Trophoblast cell (in vitro differentiated cells and primary cell): ENCODE measurements at regions not wholly inside any gene's neighbourhood (a gene's known extent, or its start where the extent isn't known, plus 50 kb on each side); places are given as distances from the start of the nearest gene placed in this dataset.

Experiments
- DNase-seq, 2 donors: peaks; one replicate each; pipeline ENCODE4 v3.0.0-alpha.2; 2016
- H2AFZ ChIP-seq: 2 replicates; pipeline ENCODE4 v1.6.1; 2013; ENCODE audit warnings: low read length, moderate library complexity, mild to moderate bottlenecking; ENCODE audit not compliant: insufficient read depth, poor library complexity
- H2AK5ac ChIP-seq: 2 replicates; pipeline ENCODE4 v1.6.1; 2013; ENCODE audit warnings: mild to moderate bottlenecking, low read length
- H2BK120ac ChIP-seq: 2 replicates; pipeline ENCODE4 v1.6.1; 2013; ENCODE audit warnings: low read length, mild to moderate bottlenecking, moderate library complexity; ENCODE audit not compliant: insufficient read depth, poor library complexity
- H2BK12ac ChIP-seq: 2 replicates; pipeline ENCODE4 v1.6.1; 2013; ENCODE audit warnings: mild to moderate bottlenecking, low read length, moderate library complexity
- H2BK5ac ChIP-seq: 2 replicates; pipeline ENCODE4 v1.6.1; 2013; ENCODE audit warnings: low read length, low read depth, moderate library complexity, mild to moderate bottlenecking; ENCODE audit not compliant: poor library complexity
- H3K14ac ChIP-seq: 2 replicates; pipeline ENCODE4 v1.6.1; 2013; ENCODE audit warnings: mild to moderate bottlenecking, low read length
- H3K18ac ChIP-seq: 2 replicates; pipeline ENCODE4 v1.6.1; 2013; ENCODE audit warnings: mild to moderate bottlenecking, low read length
- H3K23ac ChIP-seq: 2 replicates; pipeline ENCODE4 v1.6.1; 2013; ENCODE audit warnings: low read length
- H3K27ac ChIP-seq: 2 replicates; pipeline ENCODE4 v1.5.1; 2013; ENCODE audit warnings: low read depth, mild to moderate bottlenecking, inconsistent platforms, low read length, moderate library complexity
- H3K27me3 ChIP-seq: 2 replicates; pipeline ENCODE4 v1.6.1; 2013; ENCODE audit warnings: inconsistent platforms, mild to moderate bottlenecking, low read length, moderate library complexity; ENCODE audit not compliant: insufficient read depth
- H3K36me3 ChIP-seq, 2 experiments: 1 replicate in 1 of 2; 2 replicates in 1 of 2; pipeline ENCODE4 v1.6.1; 2013; ENCODE audit warnings: low read length in 2 of 2, mild to moderate bottlenecking in 2 of 2, moderate library complexity in 1 of 2; ENCODE audit not compliant: insufficient read depth in 2 of 2, control insufficient read depth in 1 of 2
- H3K4ac ChIP-seq: 2 replicates; pipeline ENCODE4 v1.6.1; 2013; ENCODE audit warnings: low read depth, mild to moderate bottlenecking, low read length, moderate library complexity
- H3K4me1 ChIP-seq, 2 experiments: 1 replicate in 1 of 2; 2 replicates in 1 of 2; pipeline ENCODE4 v1.6.1; 2013; ENCODE audit warnings: low read length in 2 of 2, mild to moderate bottlenecking in 2 of 2, moderate library complexity in 1 of 2; ENCODE audit not compliant: insufficient read depth in 2 of 2, control insufficient read depth in 1 of 2
- H3K4me2 ChIP-seq: 2 replicates; pipeline ENCODE4 v1.6.1; 2013; ENCODE audit warnings: inconsistent platforms, mild to moderate bottlenecking, low read length, moderate library complexity
- H3K4me3 ChIP-seq: 2 replicates; pipeline ENCODE4 v1.5.1; 2013; ENCODE audit warnings: mild to moderate bottlenecking, low read depth, low read length, inconsistent platforms
- H3K79me1 ChIP-seq: one replicate; pipeline ENCODE4 v1.6.1; 2013; ENCODE audit warnings: low read length
- H3K79me2 ChIP-seq: 2 replicates; pipeline ENCODE4 v1.6.1; 2013; ENCODE audit warnings: low read length, mild to moderate bottlenecking; ENCODE audit not compliant: control insufficient read depth, insufficient read depth, poor library complexity
- H3K9ac ChIP-seq: 2 replicates; pipeline ENCODE4 v1.6.1; 2013; ENCODE audit warnings: mild to moderate bottlenecking, low read length
- H3K9me3 ChIP-seq: 2 replicates; pipeline ENCODE4 v1.6.1; 2013; ENCODE audit warnings: low read depth, mild to moderate bottlenecking, control low read depth, inconsistent platforms, low read length; ENCODE audit not compliant: insufficient read depth
- H4K12ac ChIP-seq: 2 replicates; pipeline ENCODE4 v1.6.1; 2013; ENCODE audit warnings: low read depth, mild to moderate bottlenecking, low read length, moderate library complexity
- H4K8ac ChIP-seq: 2 replicates; pipeline ENCODE4 v1.6.1; 2013; ENCODE audit warnings: low read depth, mild to moderate bottlenecking, low read length, moderate library complexity
- H4K91ac ChIP-seq: one replicate; pipeline ENCODE4 v1.6.1; 2013; ENCODE audit warnings: low read depth, mild to moderate bottlenecking, low read length, moderate library complexity
- WGBS: extraction: QIAGEN DNeasy Blood & Tissue Kit; methylation state at CpG from one replicate; pipeline ENCODE4 v1.1.7; 2013; ENCODE audit warnings: missing lambda C conversion rate; ENCODE audit not compliant: insufficient read length, insufficient coverage; ENCODE audit errors: extremely low coverage; 5-methylcytosine and 5-hydroxymethylcytosine counted together

DNA sequence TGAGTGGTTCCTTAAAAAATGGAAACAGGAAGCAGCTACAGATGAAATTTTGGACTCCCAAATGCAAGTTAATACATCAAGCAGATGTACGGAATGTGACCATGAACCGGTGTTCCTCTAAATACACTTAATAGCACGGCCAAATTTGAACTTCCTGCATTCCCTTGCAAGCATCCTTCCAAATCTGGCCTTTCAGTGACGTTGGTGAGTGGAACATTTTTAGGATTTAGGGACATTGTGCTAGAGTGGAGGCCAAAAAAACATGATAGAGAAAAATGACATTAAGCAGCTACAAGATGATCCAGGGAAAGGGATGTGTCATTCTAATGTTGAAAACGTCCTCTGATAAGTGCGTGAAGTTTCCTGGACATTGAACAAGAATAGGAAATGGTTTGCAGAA is 62.1 kb downstream of the CTAGE1 start:
- no peaks in the 10 kb centered on the region for H3K27me3 ChIP-seq
- no peak overlapping the region for H3K4me2 ChIP-seq
- no peak for DNase-seq
- no peaks in the 10 kb centered on the region for H3K79me1 ChIP-seq
- H3K23ac ChIP-seq, result no peak overlapping the region
- no peak overlapping the region for H3K4me3 ChIP-seq
- no peak overlapping the region for H3K9ac ChIP-seq
- no peak overlapping the region for H2BK5ac ChIP-seq
- H3K27ac ChIP-seq, result no peak overlapping the region
- H3K14ac ChIP-seq, result no peak overlapping the region
- H3K9me3 ChIP-seq, result no peaks in the 10 kb centered on the region
- H4K91ac ChIP-seq, result no peak overlapping the region
- no peaks in the 10 kb centered on the region for H3K36me3 ChIP-seq
- H3K18ac ChIP-seq, result no peak overlapping the region
- no peak overlapping the region for H2BK120ac ChIP-seq
- H3K79me2 ChIP-seq, result no peaks in the 10 kb centered on the region
- H2AFZ ChIP-seq, result no peak overlapping the region
- H2AK5ac ChIP-seq, result no peak overlapping the region
- no peak overlapping the region for H2BK12ac ChIP-seq
- no CpG with 5 or more reads among the region's 6 CpGs for WGBS
- H4K12ac ChIP-seq, result no peak overlapping the region
- no peak overlapping the region for H4K8ac ChIP-seq
- no peak overlapping the region for H3K4ac ChIP-seq
- H3K4me1 ChIP-seq, result no peaks in the 10 kb centered on the region

DNA sequence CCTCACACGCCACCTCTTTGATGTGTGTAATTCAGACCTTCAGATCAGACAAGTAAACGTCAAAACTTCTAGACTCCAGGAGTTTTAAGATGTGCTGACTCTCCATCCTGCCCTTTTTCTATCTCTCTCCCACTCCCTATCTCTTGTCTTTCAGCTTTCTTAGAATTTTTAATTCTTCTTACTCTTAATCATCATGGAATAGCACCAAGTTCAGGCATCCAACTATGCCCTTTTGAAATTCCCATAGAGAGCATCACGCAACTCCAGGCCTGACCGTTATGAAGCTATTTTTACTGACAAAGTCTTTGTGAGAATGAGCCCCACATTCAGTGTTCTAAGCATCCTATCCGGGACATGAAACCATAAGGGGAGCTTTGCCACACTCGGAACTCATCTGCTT is 62.6 kb downstream of the CTAGE1 start:
- DNase-seq, result no peak
- no peaks in the 10 kb centered on the region for H3K9me3 ChIP-seq
- no peak overlapping the region for H2AK5ac ChIP-seq
- no peak overlapping the region for H3K18ac ChIP-seq
- no peak overlapping the region for H3K23ac ChIP-seq
- no peak overlapping the region for H4K12ac ChIP-seq
- no peak overlapping the region for H2BK12ac ChIP-seq
- H3K9ac ChIP-seq, result no peak overlapping the region
- H4K91ac ChIP-seq, result no peak overlapping the region
- no CpG with 5 or more reads among the region's 6 CpGs for WGBS
- H3K27me3 ChIP-seq, result peaks cover 2% of the 10 kb centered on the region
- H2BK120ac ChIP-seq, result no peak overlapping the region
- H3K79me2 ChIP-seq, result no peaks in the 10 kb centered on the region
- H3K4me1 ChIP-seq, result no peaks in the 10 kb centered on the region
- H3K4me2 ChIP-seq, result no peak overlapping the region
- no peak overlapping the region for H3K4me3 ChIP-seq
- H3K27ac ChIP-seq, result no peak overlapping the region
- H3K14ac ChIP-seq, result no peak overlapping the region
- H3K4ac ChIP-seq, result no peak overlapping the region
- no peak overlapping the region for H4K8ac ChIP-seq
- H3K79me1 ChIP-seq, result no peaks in the 10 kb centered on the region
- no peak overlapping the region for H2AFZ ChIP-seq
- no peaks in the 10 kb centered on the region for H3K36me3 ChIP-seq
- no peak overlapping the region for H2BK5ac ChIP-seq

DNA sequence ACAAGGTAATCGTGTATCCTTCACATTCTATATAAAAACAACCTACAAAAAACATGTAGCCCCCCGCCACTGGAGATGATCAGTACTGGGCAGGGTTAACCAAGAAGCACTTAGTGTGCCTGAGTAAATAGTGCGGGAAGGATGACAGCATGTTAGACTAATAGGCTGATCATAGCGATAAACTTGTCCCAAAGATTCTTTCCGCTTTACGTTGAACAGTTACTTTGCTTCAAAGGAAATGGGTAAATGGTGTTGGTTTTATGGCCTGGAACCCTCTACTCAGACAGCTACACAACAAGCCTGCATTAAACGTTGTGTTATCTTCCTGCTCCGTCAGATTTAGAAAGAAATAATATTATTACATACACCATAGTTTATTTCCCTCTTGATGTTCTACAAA is 67.7 kb downstream of the CTAGE1 start:
- Histone ChIP-seq H2AK5ac (no peak overlapping the region), H3K79me2 (no peaks in the 10 kb centered on the region), H2BK5ac (no peak overlapping the region), H3K4me2 (no peak overlapping the region), H3K27ac (no peak overlapping the region), H4K91ac (no peak overlapping the region), H3K27me3 (peaks cover 24% of the 10 kb centered on the region), H3K9ac (no peak overlapping the region), H3K14ac (no peak overlapping the region), H3K4me3 (no peak overlapping the region), H3K4ac (no peak overlapping the region), H2BK12ac (no peak overlapping the region), H3K18ac (no peak overlapping the region), H2BK120ac (no peak overlapping the region), H3K4me1 (peaks cover 4 to 13% of the 10 kb centered on the region in 2 experiments), H4K12ac (no peak overlapping the region), H3K23ac (no peak overlapping the region), H2AFZ (no peak overlapping the region), H3K36me3 (no peaks in the 10 kb centered on the region), H3K79me1 (no peaks in the 10 kb centered on the region), H4K8ac (no peak overlapping the region), H3K9me3 (no peaks in the 10 kb centered on the region)
- peak in 1 of 2 donors; percentile 25 for DNase-seq
- no CpG with 5 or more reads among the region's 8 CpGs for WGBS

DNA sequence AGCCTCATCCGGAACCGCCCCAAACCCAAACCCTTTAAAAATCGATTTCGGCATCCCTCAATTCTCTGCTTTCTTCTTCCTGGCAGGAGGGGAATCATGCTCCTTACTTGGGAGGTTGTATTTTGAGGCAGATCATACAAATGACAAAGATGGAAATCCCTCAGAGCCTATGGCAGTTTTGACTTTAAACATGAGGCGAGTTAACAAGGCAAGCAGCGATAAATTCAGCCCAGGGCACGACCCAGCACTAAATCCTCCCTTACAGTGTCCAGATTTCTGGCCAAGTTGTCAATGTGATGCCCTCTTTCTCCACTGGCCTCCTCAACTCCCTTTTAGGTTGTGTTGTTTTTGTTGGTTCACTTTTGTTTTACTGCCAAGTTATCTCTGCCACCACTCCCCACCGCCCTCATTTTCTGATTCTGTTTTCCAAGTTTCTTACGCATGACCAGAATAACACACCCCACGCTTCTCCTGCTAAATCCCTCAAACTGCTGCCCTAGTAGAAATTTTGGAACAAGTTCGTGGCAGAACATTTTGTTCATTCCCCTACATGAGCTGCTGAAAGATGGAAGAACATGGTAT is 68.3 kb downstream of the CTAGE1 start:
- no peak overlapping the region for H3K4me3 ChIP-seq
- no peak overlapping the region for H3K9ac ChIP-seq
- no peak overlapping the region for H4K8ac ChIP-seq
- H2BK120ac ChIP-seq, result no peak overlapping the region
- no peak overlapping the region for H2AK5ac ChIP-seq
- no peaks in the 10 kb centered on the region for H3K36me3 ChIP-seq
- H4K12ac ChIP-seq, result no peak overlapping the region
- DNase-seq, result no peak
- H3K27ac ChIP-seq, result no peak overlapping the region
- no peak overlapping the region for H3K23ac ChIP-seq
- peak overlapping the region; percentile 66 for H3K4me2 ChIP-seq
- H3K4me1 ChIP-seq, result peaks cover 4 to 13% of the 10 kb centered on the region in 2 experiments
- peaks cover 24% of the 10 kb centered on the region for H3K27me3 ChIP-seq
- no CpG with 5 or more reads among the region's 11 CpGs for WGBS
- H3K79me1 ChIP-seq, result no peaks in the 10 kb centered on the region
- no peaks in the 10 kb centered on the region for H3K9me3 ChIP-seq
- no peak overlapping the region for H2BK12ac ChIP-seq
- H3K79me2 ChIP-seq, result no peaks in the 10 kb centered on the region
- no peak overlapping the region for H4K91ac ChIP-seq
- no peak overlapping the region for H3K18ac ChIP-seq
- no peak overlapping the region for H3K14ac ChIP-seq
- H2AFZ ChIP-seq, result no peak overlapping the region
- H3K4ac ChIP-seq, result no peak overlapping the region
- H2BK5ac ChIP-seq, result no peak overlapping the region
